ENCODE measurements at regions not wholly inside any gene's neighbourhood (a gene's known extent, or its start where the extent isn't known, plus 50 kb on each side); places are given as distances from the start of the nearest gene placed in this dataset.

DNA sequence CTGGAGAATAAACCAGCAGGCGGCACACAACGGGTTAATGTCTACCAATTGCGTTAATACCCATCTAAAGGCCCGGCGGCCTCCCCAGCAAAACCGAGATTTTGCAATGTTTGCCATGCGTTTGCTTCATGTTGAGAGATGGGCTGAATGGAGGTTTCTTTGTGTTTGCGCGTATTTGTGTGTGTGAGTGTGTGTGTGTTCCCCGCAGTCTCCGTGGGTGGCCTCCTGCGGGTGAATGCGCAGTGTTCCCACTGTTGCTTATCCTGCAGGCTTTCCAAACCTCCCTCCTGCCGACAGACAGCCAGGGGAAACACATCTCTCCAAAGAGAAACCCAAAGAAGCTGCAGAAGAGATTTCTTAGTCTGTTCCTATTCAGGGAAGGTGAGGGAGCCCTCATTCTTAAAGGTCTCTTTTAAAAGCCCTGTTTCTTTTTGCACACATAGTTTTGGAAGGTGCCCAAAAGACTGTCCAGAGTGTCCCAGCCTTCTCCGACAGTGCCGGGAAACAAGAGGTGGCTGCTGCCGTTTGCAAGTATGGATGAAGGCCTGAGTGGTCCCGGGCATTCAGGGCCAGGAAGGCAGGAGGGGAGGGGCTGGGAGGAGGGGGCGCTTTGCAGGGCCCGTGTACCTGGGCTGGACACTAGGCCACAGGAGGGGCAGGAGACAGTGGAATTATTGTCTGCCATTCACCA, 103.8 kb upstream of the ERCC6L2 start:
- DNase-seq (ENCODE audit: low read depth): no peak
- TF ChIP-seq, protein P1, sequence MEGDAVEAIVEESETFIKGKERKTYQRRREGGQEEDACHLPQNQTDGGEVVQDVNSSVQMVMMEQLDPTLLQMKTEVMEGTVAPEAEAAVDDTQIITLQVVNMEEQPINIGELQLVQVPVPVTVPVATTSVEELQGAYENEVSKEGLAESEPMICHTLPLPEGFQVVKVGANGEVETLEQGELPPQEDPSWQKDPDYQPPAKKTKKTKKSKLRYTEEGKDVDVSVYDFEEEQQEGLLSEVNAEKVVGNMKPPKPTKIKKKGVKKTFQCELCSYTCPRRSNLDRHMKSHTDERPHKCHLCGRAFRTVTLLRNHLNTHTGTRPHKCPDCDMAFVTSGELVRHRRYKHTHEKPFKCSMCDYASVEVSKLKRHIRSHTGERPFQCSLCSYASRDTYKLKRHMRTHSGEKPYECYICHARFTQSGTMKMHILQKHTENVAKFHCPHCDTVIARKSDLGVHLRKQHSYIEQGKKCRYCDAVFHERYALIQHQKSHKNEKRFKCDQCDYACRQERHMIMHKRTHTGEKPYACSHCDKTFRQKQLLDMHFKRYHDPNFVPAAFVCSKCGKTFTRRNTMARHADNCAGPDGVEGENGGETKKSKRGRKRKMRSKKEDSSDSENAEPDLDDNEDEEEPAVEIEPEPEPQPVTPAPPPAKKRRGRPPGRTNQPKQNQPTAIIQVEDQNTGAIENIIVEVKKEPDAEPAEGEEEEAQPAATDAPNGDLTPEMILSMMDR (IDR thresholded peaks at IDR 0.05; ENCODE audit: insufficient read depth, low read depth, low read length, missing control alignments): no peak

GRCh38 chr9:95770653-95771131, 104.8 kb upstream of the ERCC6L2 start:
- no peak overlapping the region for H3K4me3 ChIP-seq (ENCODE audit: low read depth, low read length)
- TF ChIP-seq, protein P1 (IDR thresholded peaks at IDR 0.05; ENCODE audit: insufficient read depth, low read depth, low read length, missing control alignments): no peak
- no peak for DNase-seq (ENCODE audit: low read depth)

More for the DNA sequence above, 103.8 kb upstream of the ERCC6L2 start:
- no peak overlapping the region for H3K4me3 ChIP-seq (ENCODE audit: low read depth, low read length)

DNA sequence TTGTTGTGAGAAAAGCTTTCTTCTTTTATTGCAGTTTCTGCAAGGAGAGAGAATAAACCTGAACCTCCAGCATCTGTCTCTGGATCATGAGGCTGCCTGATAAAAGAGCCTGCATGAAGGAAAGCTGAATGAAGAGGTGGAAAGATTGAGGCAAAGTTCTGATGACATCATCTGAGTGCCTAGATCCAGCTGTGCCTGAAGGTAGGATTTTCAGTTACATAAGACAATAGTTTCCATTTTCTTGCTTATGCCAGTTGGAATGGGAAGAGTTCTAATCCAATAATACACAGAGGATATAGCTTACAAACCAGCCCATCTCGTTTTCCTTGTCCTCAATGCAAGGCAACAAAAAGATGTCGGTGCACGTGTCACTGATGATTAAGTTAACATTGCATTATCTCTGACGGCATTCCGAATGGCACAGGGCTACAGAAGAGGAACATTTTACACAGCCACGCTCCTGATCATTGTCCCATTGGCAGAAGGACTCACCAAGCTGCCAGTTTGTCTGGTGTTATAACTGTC, 105.5 kb upstream of the ERCC6L2 start:
- no peak for DNase-seq (ENCODE audit: low read depth)
- TF ChIP-seq, protein P1 (IDR thresholded peaks at IDR 0.05; ENCODE audit: insufficient read depth, low read depth, low read length, missing control alignments): no peak
- H3K4me3 ChIP-seq (ENCODE audit: low read depth, low read length): no peak overlapping the region

GRCh38 chr9:95769473-95769872, 106.0 kb upstream of the ERCC6L2 start:
- no peak for DNase-seq (ENCODE audit: low read depth)
- TF ChIP-seq, protein P1 (IDR thresholded peaks at IDR 0.05; ENCODE audit: insufficient read depth, low read depth, low read length, missing control alignments): no peak
- no peak overlapping the region for H3K4me3 ChIP-seq (ENCODE audit: low read depth, low read length)

DNA sequence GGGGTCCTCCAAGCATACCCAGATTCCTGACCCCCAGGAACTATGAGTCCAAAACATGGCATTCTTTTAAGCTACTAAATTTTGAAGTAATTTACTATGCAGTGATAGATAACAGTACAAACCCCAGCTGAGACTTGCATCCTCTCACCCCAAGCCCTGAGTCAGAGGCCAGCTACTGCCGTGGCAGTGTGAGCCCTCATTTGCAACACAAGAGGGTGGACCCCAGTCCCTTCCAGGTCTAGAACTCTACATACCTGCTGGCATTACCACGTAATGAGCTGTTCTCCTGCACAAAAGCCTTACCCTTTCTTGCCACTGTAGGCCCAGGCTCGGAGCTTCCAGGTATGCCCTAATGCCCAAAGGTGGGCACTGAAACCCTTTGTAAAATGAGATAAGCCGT, 108.6 kb upstream of the ERCC6L2 start:
- no peak overlapping the region for H3K4me3 ChIP-seq (ENCODE audit: low read depth, low read length)
- no peak for DNase-seq (ENCODE audit: low read depth)
- TF ChIP-seq, protein P1 (IDR thresholded peaks at IDR 0.05; ENCODE audit: insufficient read depth, low read depth, low read length, missing control alignments): no peak

DNA sequence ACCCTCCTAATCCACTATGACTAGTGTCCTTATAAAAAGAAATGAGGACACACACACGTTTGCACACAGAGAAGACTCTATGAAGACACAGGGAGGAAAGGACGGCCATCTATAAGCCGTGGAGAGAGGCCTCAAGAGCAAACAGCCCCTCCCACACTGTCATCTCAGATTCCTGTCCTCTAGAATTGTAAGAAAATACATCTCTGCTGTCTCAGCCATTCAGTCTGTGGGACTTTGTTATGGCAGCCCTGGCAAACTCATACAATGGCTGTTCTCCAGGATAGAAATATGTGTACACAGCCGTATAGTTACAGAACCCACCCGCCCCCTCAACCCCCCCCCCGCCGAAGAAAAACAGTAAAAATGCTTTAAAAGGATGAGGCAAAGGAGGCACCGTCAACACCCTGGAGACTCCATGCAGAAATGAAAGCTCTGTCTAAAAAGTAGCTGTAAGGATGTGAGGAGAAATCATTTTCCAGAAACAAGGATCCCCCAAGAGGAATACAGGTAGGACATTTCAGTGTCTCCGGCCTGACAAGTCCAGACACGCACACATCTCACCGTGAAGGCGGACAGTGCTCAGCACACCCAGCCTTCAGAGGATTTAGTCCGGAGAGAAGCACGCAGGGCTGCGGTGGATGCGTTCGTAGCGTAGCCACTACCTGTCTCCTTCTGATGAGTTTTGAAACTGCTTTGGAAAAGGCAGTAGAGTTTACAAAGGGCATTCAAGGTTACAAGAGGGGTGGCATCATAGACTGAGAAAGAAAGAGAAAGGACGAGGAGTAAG, 110.8 kb upstream of the ERCC6L2 start:
- no peak overlapping the region for H3K4me3 ChIP-seq (ENCODE audit: low read depth, low read length)
- TF ChIP-seq, protein P1 (IDR thresholded peaks at IDR 0.05; ENCODE audit: insufficient read depth, low read depth, low read length, missing control alignments): no peak
- DNase-seq (ENCODE audit: low read depth): no peak

Measured in GM12865 (cell line).